KMS-11 (cell line): ENCODE measurements at regions not wholly inside any gene's neighbourhood (a gene's known extent, or its start where the extent isn't known, plus 50 kb on each side); places are given as distances from the start of the nearest gene placed in this dataset.

Experiments
- H2AFZ ChIP-seq: fragments of 200-600 bp; sonication (generic); 2 replicates; pipeline ENCODE4 v1.6.1; 2016; ENCODE audit warnings: antibody characterized with exemption, mixed run types, low read depth
- H3K27ac ChIP-seq: fragments of 200-600 bp; sonication (generic); 2 replicates; pipeline ENCODE4 v1.6.1; 2016; ENCODE audit warnings: mild to moderate bottlenecking, mixed run types
- H3K27me3 ChIP-seq: fragments of 200-600 bp; sonication (generic); 2 replicates; pipeline ENCODE4 v1.6.1; 2017; ENCODE audit warnings: mild to moderate bottlenecking, low read depth, mixed run types, moderate library complexity; ENCODE audit not compliant: insufficient read depth
- H3K36me3 ChIP-seq: fragments of 200-600 bp; sonication (generic); 2 replicates; pipeline ENCODE4 v1.6.1; 2017; ENCODE audit warnings: mild to moderate bottlenecking, mixed run types; ENCODE audit not compliant: insufficient read depth
- H3K4me1 ChIP-seq: fragments of 200-600 bp; sonication (generic); 2 replicates; pipeline ENCODE4 v1.6.1; 2016; ENCODE audit warnings: mild to moderate bottlenecking, low read depth, mixed run types; ENCODE audit not compliant: poor library complexity, severe bottlenecking
- H3K4me2 ChIP-seq: fragments of 200-600 bp; sonication (generic); 2 replicates; pipeline ENCODE4 v1.7.0; 2016; ENCODE audit warnings: mild to moderate bottlenecking, mixed run types
- H3K4me3 ChIP-seq: fragments of 200-600 bp; sonication (generic); IDR thresholded peaks from 2 replicates; pipeline ENCODE4 v1.6.1; 2017; ENCODE audit warnings: low read depth, low read length, mixed read lengths; ENCODE audit not compliant: insufficient read depth
- H3K79me2 ChIP-seq: fragments of 200-600 bp; sonication (generic); 2 replicates; pipeline ENCODE4 v1.6.1; 2016; ENCODE audit warnings: low read depth, mixed run types; ENCODE audit not compliant: insufficient read depth
- H3K9ac ChIP-seq: fragments of 200-600 bp; sonication (generic); 2 replicates; pipeline ENCODE4 v1.6.1; 2016; ENCODE audit warnings: mild to moderate bottlenecking, mixed run types
- H4K20me1 ChIP-seq: fragments of 200-600 bp; sonication (generic); 2 replicates; pipeline ENCODE4 v1.6.1; 2016; ENCODE audit warnings: mild to moderate bottlenecking, mixed run types; ENCODE audit not compliant: insufficient read depth
- CTCF ChIP-seq: fragments of 200-600 bp; sonication (generic); conservative IDR thresholded peaks from 2 replicates; pipeline ENCODE4 v1.6.1; 2017; ENCODE audit warnings: low read depth, mild to moderate bottlenecking, antibody characterized with exemption, low read length, moderate library complexity, mixed read lengths

GRCh38 chr9:117636681-117637080, 67.5 kb upstream of the TLR4 start:
- Histone ChIP-seq H3K27ac (no peak overlapping the region), H3K27me3 (no peaks in the 10 kb centered on the region), H3K4me3 (no peak overlapping the region), H3K79me2 (no peaks in the 10 kb centered on the region), H3K36me3 (no peaks in the 10 kb centered on the region), H4K20me1 (no peaks in the 10 kb centered on the region), H3K4me1 (no peaks in the 10 kb centered on the region), H3K9ac (no peak overlapping the region), H3K4me2 (no peak overlapping the region), H2AFZ (no peak overlapping the region)
- no peak for TF ChIP-seq CTCF

DNA sequence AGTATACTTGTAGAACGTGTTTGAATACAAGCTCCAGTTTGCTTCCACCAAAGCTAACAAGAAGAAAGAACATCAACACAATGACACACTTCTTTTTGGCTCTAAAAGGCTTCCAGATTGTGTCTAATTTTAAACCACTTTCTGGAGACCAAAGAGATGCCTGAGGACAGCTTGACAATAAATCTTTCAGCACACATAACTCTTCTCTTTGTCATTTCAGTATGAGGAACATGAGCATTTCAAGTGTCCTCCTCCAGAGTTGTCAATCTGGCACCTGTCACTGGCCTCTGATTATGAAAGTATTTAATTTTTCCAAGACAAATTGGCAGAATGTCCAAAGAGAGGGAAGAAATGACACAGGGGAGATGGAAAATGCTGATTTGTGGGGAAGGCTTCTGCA, 79.0 kb upstream of the TLR4 start:
- TF ChIP-seq CTCF, result no peak
- Histone ChIP-seq H3K4me2 (no peak overlapping the region), H3K4me1 (no peaks in the 10 kb centered on the region)

GRCh38 chr9:117624106-117624505, 80.1 kb upstream of the TLR4 start:
- no peaks in the 10 kb centered on the region for H3K4me1 ChIP-seq
- no peak overlapping the region for H3K9ac ChIP-seq
- H3K27ac ChIP-seq, result no peak overlapping the region
- no peaks in the 10 kb centered on the region for H4K20me1 ChIP-seq
- no peak overlapping the region for H3K4me3 ChIP-seq
- H3K36me3 ChIP-seq, result no peaks in the 10 kb centered on the region
- TF ChIP-seq CTCF, result no peak
- H3K79me2 ChIP-seq, result no peaks in the 10 kb centered on the region
- H3K4me2 ChIP-seq, result no peak overlapping the region
- H2AFZ ChIP-seq, result no peak overlapping the region
- H3K27me3 ChIP-seq, result no peaks in the 10 kb centered on the region

More for the DNA sequence above, 79.0 kb upstream of the TLR4 start:
- Histone ChIP-seq H3K4me3 (no peak overlapping the region), H3K36me3 (no peaks in the 10 kb centered on the region), H3K79me2 (no peaks in the 10 kb centered on the region), H2AFZ (no peak overlapping the region), H3K27ac (no peak overlapping the region), H4K20me1 (no peaks in the 10 kb centered on the region), H3K27me3 (no peaks in the 10 kb centered on the region), H3K9ac (no peak overlapping the region)

DNA sequence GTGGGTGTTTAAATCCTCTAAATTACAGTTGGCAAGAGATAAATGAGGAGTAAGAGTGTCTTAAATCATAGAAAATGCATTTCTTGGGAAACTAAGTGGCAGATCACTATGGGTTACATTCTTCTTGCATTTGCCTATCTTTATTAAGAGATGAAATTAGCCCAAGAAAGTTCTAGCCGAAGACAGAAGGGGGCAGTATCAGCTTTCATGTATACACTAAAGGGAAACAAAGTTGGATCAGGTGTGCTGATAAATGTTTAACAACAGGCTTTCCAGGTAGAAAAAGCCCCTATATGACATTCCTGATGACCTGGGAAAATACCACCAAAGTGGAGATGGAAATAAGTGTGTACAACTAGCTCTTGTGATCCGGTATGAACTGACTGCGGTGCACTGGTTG, 81.9 kb upstream of the TLR4 start:
- Histone ChIP-seq H3K27ac (no peak overlapping the region), H2AFZ (no peak overlapping the region), H3K4me3 (no peak overlapping the region), H3K79me2 (no peaks in the 10 kb centered on the region), H3K9ac (no peak overlapping the region), H3K36me3 (no peaks in the 10 kb centered on the region), H4K20me1 (no peaks in the 10 kb centered on the region), H3K4me2 (no peak overlapping the region), H3K4me1 (no peaks in the 10 kb centered on the region), H3K27me3 (no peaks in the 10 kb centered on the region)
- TF ChIP-seq CTCF, result no peak; the same call in 1 of the 2 replicates
